Activated naive CD4-positive, alpha-beta T cell treated with anti-CD3 and anti-CD28 coated beads, Interleukin-2, amount 50 U/mL, for 72 hours (primary cell): ENCODE measurements at regions not wholly inside any gene's neighbourhood (a gene's known extent, or its start where the extent isn't known, plus 50 kb on each side); places are given as distances from the start of the nearest gene placed in this dataset.

Experiments
- ATAC-seq, 2 donors: fragments of 150-1000 bp; cut with Tn5 transposase; 2 replicates each; pipeline ENCODE4 v1.10.0; 2021; ENCODE audit warnings: mild to moderate bottlenecking in 2 of 2, moderate library complexity in 2 of 2
- DNase-seq, 2 donors: peaks; one replicate each; pipeline ENCODE4 v3.0.0; 2021 to 2022; ENCODE audit warnings: low spot score in 2 of 2
- H3K27ac Mint-ChIP-seq, 2 donors: one replicate each; pipeline ENCODE4 v1.8.0; 2022; ENCODE audit warnings: mild to moderate bottlenecking in 2 of 2, mixed read lengths in 2 of 2
- H3K36me3 Mint-ChIP-seq, 2 donors: one replicate each; pipeline ENCODE4 v1.8.0; 2022; ENCODE audit warnings: mixed read lengths in 2 of 2
- H3K9me3 Mint-ChIP-seq, 2 donors: one replicate each; pipeline ENCODE4 v1.8.0; 2022; ENCODE audit warnings: mixed read lengths in 2 of 2

- Mint-ChIP-seq H3K9me3 (peaks cover 14 to 23% of the 10 kb centered on the region in 2 donors), H3K36me3 (no peaks in the 10 kb centered on the region), H3K27ac (no peak overlapping the region)
- no peak for DNase-seq
- ATAC-seq = no peak
These were observed 974.2 kb downstream of the NSUN3 start for GRCh38 chr3:95037097-95037496.

GRCh38 chr3:95037927-95038326 lies 975.1 kb downstream of the NSUN3 start:
- H3K9me3 Mint-ChIP-seq = peaks cover 14 to 22% of the 10 kb centered on the region in 2 donors
- ATAC-seq = no peak
- H3K36me3 Mint-ChIP-seq = no peaks in the 10 kb centered on the region
- no peak for DNase-seq
- no peak overlapping the region for H3K27ac Mint-ChIP-seq

- ATAC-seq (no peak), DNase-seq (no peak)
- H3K27ac Mint-ChIP-seq = no peak overlapping the region
- peaks cover 10% of the 10 kb centered on the region in 2 donors for H3K9me3 Mint-ChIP-seq
- no peaks in the 10 kb centered on the region for H3K36me3 Mint-ChIP-seq
These were observed 981.2 kb downstream of the NSUN3 start for GRCh38 chr3:95044101-95044500.

GRCh38 chr3:95048564-95048963 lies 985.7 kb downstream of the NSUN3 start:
- Mint-ChIP-seq H3K9me3 (peaks cover 9 to 12% of the 10 kb centered on the region in 2 donors), H3K36me3 (no peaks in the 10 kb centered on the region), H3K27ac (no peak overlapping the region)
- DNase-seq (no peak), ATAC-seq (no peak)

GRCh38 chr3:95049841-95050240 lies 987.0 kb downstream of the NSUN3 start:
- H3K36me3 Mint-ChIP-seq = no peaks in the 10 kb centered on the region
- H3K27ac Mint-ChIP-seq = no peak overlapping the region
- no peak for ATAC-seq
- H3K9me3 Mint-ChIP-seq = peaks cover 9 to 12% of the 10 kb centered on the region in 2 donors
- DNase-seq = no peak

- no peak overlapping the region for H3K27ac Mint-ChIP-seq
- no peaks in the 10 kb centered on the region for H3K36me3 Mint-ChIP-seq
- ATAC-seq = no peak
- peaks cover 0 to 16% of the 10 kb centered on the region in 2 donors for H3K9me3 Mint-ChIP-seq
- no peak for DNase-seq
These were observed 992.4 kb downstream of the NSUN3 start for GRCh38 chr3:95055288-95055687.

GRCh38 chr3:95082191-95082590 lies 1019.3 kb downstream of the NSUN3 start:
- ATAC-seq (no peak), DNase-seq (no peak)
- peaks cover 4% of the 10 kb centered on the region in 2 donors for H3K9me3 Mint-ChIP-seq
- no peaks in the 10 kb centered on the region for H3K36me3 Mint-ChIP-seq
- no peak overlapping the region for H3K27ac Mint-ChIP-seq

- peaks cover 3 to 7% of the 10 kb centered on the region in 2 donors for H3K9me3 Mint-ChIP-seq
- H3K36me3 Mint-ChIP-seq = no peaks in the 10 kb centered on the region
- no peak for ATAC-seq
- DNase-seq = no peak
- H3K27ac Mint-ChIP-seq = no peak overlapping the region
These were observed 1021.9 kb downstream of the NSUN3 start for GRCh38 chr3:95084738-95085137.

GRCh38 chr3:95088464-95088863 lies 1025.6 kb downstream of the NSUN3 start:
- H3K27ac Mint-ChIP-seq = no peak overlapping the region
- H3K36me3 Mint-ChIP-seq = no peaks in the 10 kb centered on the region
- ATAC-seq = no peak
- DNase-seq = no peak
- peaks cover 10 to 21% of the 10 kb centered on the region in 2 donors for H3K9me3 Mint-ChIP-seq

- DNase-seq (no peak), ATAC-seq (no peak)
- Mint-ChIP-seq H3K9me3 (peaks cover 12 to 14% of the 10 kb centered on the region in 2 donors), H3K27ac (no peak overlapping the region), H3K36me3 (no peaks in the 10 kb centered on the region)
These were observed 1034.6 kb downstream of the NSUN3 start for GRCh38 chr3:95097493-95097892.

GRCh38 chr3:95120921-95121320 lies 1058.1 kb downstream of the NSUN3 start:
- Mint-ChIP-seq H3K36me3 (no peaks in the 10 kb centered on the region), H3K9me3 (peaks cover 5 to 7% of the 10 kb centered on the region in 2 donors), H3K27ac (no peak overlapping the region)
- DNase-seq = no peak
- no peak for ATAC-seq

- Mint-ChIP-seq H3K36me3 (no peaks in the 10 kb centered on the region), H3K27ac (no peak overlapping the region), H3K9me3 (peaks cover 9 to 15% of the 10 kb centered on the region in 2 donors)
- ATAC-seq (no peak), DNase-seq (no peak)
These were observed 1060.2 kb downstream of the NSUN3 start for GRCh38 chr3:95123104-95123503.

GRCh38 chr3:95134693-95135413 lies 1072.0 kb downstream of the NSUN3 start:
- no peaks in the 10 kb centered on the region for H3K36me3 Mint-ChIP-seq
- DNase-seq (no peak), ATAC-seq (no peak)
- no peak overlapping the region for H3K27ac Mint-ChIP-seq
- peaks cover 8 to 17% of the 10 kb centered on the region in 2 donors for H3K9me3 Mint-ChIP-seq

- no peak overlapping the region for H3K27ac Mint-ChIP-seq
- no peak for ATAC-seq
- no peak for DNase-seq
- no peaks in the 10 kb centered on the region for H3K36me3 Mint-ChIP-seq
- H3K9me3 Mint-ChIP-seq = peaks cover 5 to 10% of the 10 kb centered on the region in 2 donors
These were observed 1085.2 kb downstream of the NSUN3 start for GRCh38 chr3:95148107-95148506.

- no peak for DNase-seq
- H3K27ac Mint-ChIP-seq = no peak overlapping the region
- no peaks in the 10 kb centered on the region for H3K36me3 Mint-ChIP-seq
- H3K9me3 Mint-ChIP-seq = peaks cover 17 to 25% of the 10 kb centered on the region in 2 donors
- no peak for ATAC-seq
These were observed 1088.7 kb downstream of the NSUN3 start for GRCh38 chr3:95151590-95151989.

- DNase-seq (no peak), ATAC-seq (no peak)
- peaks cover 24 to 29% of the 10 kb centered on the region in 2 donors for H3K9me3 Mint-ChIP-seq
- no peak overlapping the region for H3K27ac Mint-ChIP-seq
- peaks cover 0 to 9% of the 10 kb centered on the region in 2 donors for H3K36me3 Mint-ChIP-seq
These were observed 1091.9 kb downstream of the NSUN3 start for GRCh38 chr3:95154766-95155165.

- no peak for ATAC-seq
- Mint-ChIP-seq H3K36me3 (peaks cover 0 to 9% of the 10 kb centered on the region in 2 donors), H3K27ac (no peak overlapping the region), H3K9me3 (peaks cover 7 to 9% of the 10 kb centered on the region in 2 donors)
- DNase-seq = no peak
These were observed 1099.9 kb downstream of the NSUN3 start for GRCh38 chr3:95162794-95163193.

- ATAC-seq (no peak), DNase-seq (no peak)
- H3K27ac Mint-ChIP-seq = no peak overlapping the region
- peaks cover 8 to 12% of the 10 kb centered on the region in 2 donors for H3K9me3 Mint-ChIP-seq
- H3K36me3 Mint-ChIP-seq = no peaks in the 10 kb centered on the region
These were observed 1104.9 kb downstream of the NSUN3 start for GRCh38 chr3:95167748-95168147.
